ENCODE measurements at regions not wholly inside any gene's neighbourhood (a gene's known extent, or its start where the extent isn't known, plus 50 kb on each side); places are given as distances from the start of the nearest gene placed in this dataset.

GRCh38 chr2:235381261-235381912 lies 112.5 kb upstream of the AGAP1 start:
- no peak for TF ChIP-seq CTCF (IDR thresholded peaks at IDR 0.05)
- no peak for TF ChIP-seq POLR2A (IDR thresholded peaks at IDR 0.05)
- TF ChIP-seq POLR2AphosphoS5 (IDR thresholded peaks at IDR 0.05) = no peak
- Histone ChIP-seq H3K4me1 (no peaks in the 10 kb centered on the region), H3K27me3 (no peaks in the 10 kb centered on the region), H3K9me3 (no peaks in the 10 kb centered on the region), H3K4me3 (no peak overlapping the region), H3K27ac (no peak overlapping the region), H3K36me3 (no peaks in the 10 kb centered on the region)
- intact Hi-C loops (cut with DNase I; ENCODE audit: low total_unique reads) = no loop called here
- DNase-seq (ENCODE audit: low spot score in 2 of 2) = no peak

GRCh38 chr2:235382179-235382578 lies 111.7 kb upstream of the AGAP1 start:
- Histone ChIP-seq H3K4me1 (no peaks in the 10 kb centered on the region), H3K4me3 (no peak overlapping the region), H3K9me3 (no peaks in the 10 kb centered on the region), H3K27me3 (no peaks in the 10 kb centered on the region), H3K27ac (no peak overlapping the region), H3K36me3 (no peaks in the 10 kb centered on the region)
- intact Hi-C loops (cut with DNase I; ENCODE audit: low total_unique reads) = no loop called here
- no peak for DNase-seq (ENCODE audit: low spot score in 2 of 2)
- TF ChIP-seq POLR2A (IDR thresholded peaks at IDR 0.05) = no peak

- Histone ChIP-seq H3K9me3 (no peaks in the 10 kb centered on the region), H3K4me1 (no peaks in the 10 kb centered on the region), H3K27me3 (no peaks in the 10 kb centered on the region), H3K4me3 (no peak overlapping the region), H3K36me3 (no peaks in the 10 kb centered on the region), H3K27ac (no peak overlapping the region)
- TF ChIP-seq POLR2A (IDR thresholded peaks at IDR 0.05) = no peak
- TF ChIP-seq POLR2AphosphoS5 (IDR thresholded peaks at IDR 0.05) = no peak
- TF ChIP-seq CTCF (IDR thresholded peaks at IDR 0.05) = no peak
- intact Hi-C loops (cut with DNase I; ENCODE audit: low total_unique reads) = no loop called here
- DNase-seq (ENCODE audit: low spot score in 2 of 2) = no peak
Observed at GRCh38 chr2:235382601-235383000, 111.2 kb upstream of the AGAP1 start.

- H3K4me1 ChIP-seq = no peaks in the 10 kb centered on the region
- TF ChIP-seq POLR2AphosphoS5 (IDR thresholded peaks at IDR 0.05) = no peak
- no peak for TF ChIP-seq POLR2A (IDR thresholded peaks at IDR 0.05)
- TF ChIP-seq CTCF (IDR thresholded peaks at IDR 0.05) = no peak
- H3K36me3 ChIP-seq = no peaks in the 10 kb centered on the region
- intact Hi-C loops (cut with DNase I; ENCODE audit: low total_unique reads) = no loop called here
- no peaks in the 10 kb centered on the region for H3K27me3 ChIP-seq
- no peak overlapping the region for H3K4me3 ChIP-seq
- H3K9me3 ChIP-seq = no peaks in the 10 kb centered on the region
- H3K27ac ChIP-seq = no peak overlapping the region
- DNase-seq (ENCODE audit: low spot score in 2 of 2) = no peak
Observed at GRCh38 chr2:235383272-235383843, 110.5 kb upstream of the AGAP1 start.

- Histone ChIP-seq H3K36me3 (no peaks in the 10 kb centered on the region), H3K4me3 (no peak overlapping the region), H3K27me3 (no peaks in the 10 kb centered on the region), H3K9me3 (no peaks in the 10 kb centered on the region), H3K4me1 (no peaks in the 10 kb centered on the region), H3K27ac (no peak overlapping the region)
- no peak for TF ChIP-seq CTCF (IDR thresholded peaks at IDR 0.05)
- no peak for TF ChIP-seq POLR2A (IDR thresholded peaks at IDR 0.05)
- TF ChIP-seq POLR2AphosphoS5 (IDR thresholded peaks at IDR 0.05) = no peak
- intact Hi-C loops (cut with DNase I; ENCODE audit: low total_unique reads) = no loop called here
- DNase-seq (ENCODE audit: low spot score in 2 of 2) = no peak
Observed at GRCh38 chr2:235384624-235385023, 109.2 kb upstream of the AGAP1 start.

All from breast epithelium (tissue), 4 donors.